ENCODE measurements at regions not wholly inside any gene's neighbourhood (a gene's known extent, or its start where the extent isn't known, plus 50 kb on each side); places are given as distances from the start of the nearest gene placed in this dataset.
"Not testable (repeated sequence)": the region's sequence is repeated elsewhere in the genome, so short reads cannot be mapped to it uniquely, and the experiment has no call there.

DNA sequence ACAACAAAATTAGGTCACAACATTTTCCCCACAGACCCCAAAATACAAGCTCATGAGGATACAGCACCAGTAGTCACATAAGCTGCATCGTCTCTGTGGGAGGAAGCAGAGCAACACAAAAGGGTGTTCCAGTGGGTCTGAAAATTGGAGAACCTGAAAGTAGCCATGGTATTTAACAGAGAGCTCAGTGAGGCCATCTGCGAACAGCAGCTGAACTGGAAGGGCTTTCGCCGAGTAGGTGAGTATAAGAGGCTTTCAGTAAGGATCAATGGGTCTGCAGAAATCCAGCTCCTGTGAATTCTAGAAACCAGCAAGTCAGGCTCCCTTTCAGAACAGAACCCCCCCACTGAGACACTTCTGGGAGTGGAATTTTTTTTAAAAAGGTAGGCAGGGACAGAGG lies 120.0 kb upstream of the RREB1 start:
- Histone ChIP-seq H3K27me3 (ENCODE audit: control insufficient read depth in 4 of 4, insufficient read depth in 4 of 4, low read length in 3 of 4) (no peaks in the 10 kb centered on the region), H3K36me3 (ENCODE audit: control insufficient read depth in 4 of 4, insufficient read depth in 3 of 4, low read depth in 1 of 4, low read length in 3 of 4) (no peaks in the 10 kb centered on the region), H3K9me3 (ENCODE audit: control insufficient read depth in 4 of 4, low read length in 3 of 4) (no peaks in the 10 kb centered on the region), H3K4me3 (ENCODE audit: low read depth in 1 of 3, low read length in 3 of 3) (no peak overlapping the region), H3K4me1 (ENCODE audit: control insufficient read depth in 4 of 4, insufficient read depth in 4 of 4, low read length in 3 of 4) (no peaks in the 10 kb centered on the region), H3K9ac (ENCODE audit: low read depth in 1 of 2, low read length in 2 of 2) (no peak overlapping the region), H3K27ac (ENCODE audit: low read depth in 1 of 2, low read length in 2 of 2) (no peak overlapping the region)
- DNase-seq (ENCODE audit: low spot score), result no peak
- TF ChIP-seq GABPA (IDR thresholded peaks at IDR 0.05 in 1 of 2, conservative IDR thresholded peaks at IDR 0.05 in 1 of 2) (no peak), YY1 (IDR thresholded peaks at IDR 0.05) (no peak), FOXA2 (IDR thresholded peaks at IDR 0.05) (no peak), TAF1 (conservative IDR thresholded peaks at IDR 0.05) (no peak), REST (IDR thresholded peaks at IDR 0.05) (no peak), JUND (IDR thresholded peaks at IDR 0.05) (no peak), HNF4G (IDR thresholded peaks at IDR 0.05) (no peak), NR2F2 (IDR thresholded peaks at IDR 0.05) (no peak), EGR1 (IDR thresholded peaks at IDR 0.05; ENCODE audit: low read depth in 2 of 2) (no peak), HNF4A (conservative IDR thresholded peaks at IDR 0.05) (no peak), SP1 (IDR thresholded peaks at IDR 0.05) (no peak), RAD21 (IDR thresholded peaks at IDR 0.05) (no peak), ZBTB33 (IDR thresholded peaks at IDR 0.05) (no peak), RXRA (IDR thresholded peaks at IDR 0.05) (no peak), FOXA1 (IDR thresholded peaks at IDR 0.05) (no peak)
- TF ChIP-seq, protein P1, sequence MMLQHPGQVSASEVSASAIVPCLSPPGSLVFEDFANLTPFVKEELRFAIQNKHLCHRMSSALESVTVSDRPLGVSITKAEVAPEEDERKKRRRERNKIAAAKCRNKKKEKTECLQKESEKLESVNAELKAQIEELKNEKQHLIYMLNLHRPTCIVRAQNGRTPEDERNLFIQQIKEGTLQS (IDR thresholded peaks at IDR 0.05), result no peak
- TF ChIP-seq, protein P2, sequence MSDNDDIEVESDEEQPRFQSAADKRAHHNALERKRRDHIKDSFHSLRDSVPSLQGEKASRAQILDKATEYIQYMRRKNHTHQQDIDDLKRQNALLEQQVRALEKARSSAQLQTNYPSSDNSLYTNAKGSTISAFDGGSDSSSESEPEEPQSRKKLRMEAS (IDR thresholded peaks at IDR 0.05), result no peak
- TF ChIP-seq, protein P3, sequence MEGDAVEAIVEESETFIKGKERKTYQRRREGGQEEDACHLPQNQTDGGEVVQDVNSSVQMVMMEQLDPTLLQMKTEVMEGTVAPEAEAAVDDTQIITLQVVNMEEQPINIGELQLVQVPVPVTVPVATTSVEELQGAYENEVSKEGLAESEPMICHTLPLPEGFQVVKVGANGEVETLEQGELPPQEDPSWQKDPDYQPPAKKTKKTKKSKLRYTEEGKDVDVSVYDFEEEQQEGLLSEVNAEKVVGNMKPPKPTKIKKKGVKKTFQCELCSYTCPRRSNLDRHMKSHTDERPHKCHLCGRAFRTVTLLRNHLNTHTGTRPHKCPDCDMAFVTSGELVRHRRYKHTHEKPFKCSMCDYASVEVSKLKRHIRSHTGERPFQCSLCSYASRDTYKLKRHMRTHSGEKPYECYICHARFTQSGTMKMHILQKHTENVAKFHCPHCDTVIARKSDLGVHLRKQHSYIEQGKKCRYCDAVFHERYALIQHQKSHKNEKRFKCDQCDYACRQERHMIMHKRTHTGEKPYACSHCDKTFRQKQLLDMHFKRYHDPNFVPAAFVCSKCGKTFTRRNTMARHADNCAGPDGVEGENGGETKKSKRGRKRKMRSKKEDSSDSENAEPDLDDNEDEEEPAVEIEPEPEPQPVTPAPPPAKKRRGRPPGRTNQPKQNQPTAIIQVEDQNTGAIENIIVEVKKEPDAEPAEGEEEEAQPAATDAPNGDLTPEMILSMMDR (IDR thresholded peaks at IDR 0.05; ENCODE audit: low read depth, low read length, missing input control), result no peak
- WGBS, result 93% methylated on average over 4 of the region's 4 CpGs

- H3K9me3 ChIP-seq (ENCODE audit: control insufficient read depth in 4 of 4, low read length in 3 of 4); H3K9ac ChIP-seq (ENCODE audit: low read depth in 1 of 2, low read length in 2 of 2); H3K4me3 ChIP-seq (ENCODE audit: low read depth in 1 of 3, low read length in 3 of 3); H3K27ac ChIP-seq (ENCODE audit: low read depth in 1 of 2, low read length in 2 of 2); H3K27me3 ChIP-seq (ENCODE audit: control insufficient read depth in 4 of 4, insufficient read depth in 4 of 4, low read length in 3 of 4); DNase-seq (ENCODE audit: low spot score); H3K36me3 ChIP-seq (ENCODE audit: control insufficient read depth in 4 of 4, insufficient read depth in 3 of 4, low read depth in 1 of 4, low read length in 3 of 4): not testable (repeated sequence)
- WGBS, result 95% methylated on average over 4 of the region's 4 CpGs
- H3K4me1 ChIP-seq (ENCODE audit: control insufficient read depth in 4 of 4, insufficient read depth in 4 of 4, low read length in 3 of 4), result peaks cover 0 to 15% (median 9%) of the 10 kb centered on the region in 4 donors
These were observed 117.7 kb upstream of the RREB1 start for GRCh38 chr6:6990059-6990458.

All from liver (tissue), 8 donors.